Liver (tissue), 8 donors: ENCODE measurements at regions not wholly inside any gene's neighbourhood (a gene's known extent, or its start where the extent isn't known, plus 50 kb on each side); places are given as distances from the start of the nearest gene placed in this dataset.

Experiments
- DNase-seq: peaks from one replicate; pipeline ENCODE4 v3.0.0-alpha.2; 2017; ENCODE audit warnings: low spot score
- H3K27ac ChIP-seq, 2 donors: one replicate each; pipeline ENCODE4 v1.7.0; 2013; ENCODE audit warnings: inconsistent platforms in 2 of 2, low read length in 2 of 2, control low read depth in 1 of 2, low read depth in 1 of 2, mild to moderate bottlenecking in 1 of 2
- H3K27me3 ChIP-seq, 4 donors: one replicate each; pipeline versions ENCODE4 v1.6.1 to v1.7.0; 2013; ENCODE audit warnings: low read length in 3 of 4, inconsistent platforms in 1 of 4, mild to moderate bottlenecking in 1 of 4, moderate library complexity in 1 of 4; ENCODE audit not compliant: control insufficient read depth in 4 of 4, insufficient read depth in 4 of 4
- H3K36me3 ChIP-seq, 4 donors: one replicate each; pipeline versions ENCODE4 v1.6.1 to v1.7.0; 2013; ENCODE audit warnings: low read length in 3 of 4, mild to moderate bottlenecking in 3 of 4, low read depth in 1 of 4, moderate library complexity in 1 of 4; ENCODE audit not compliant: control insufficient read depth in 4 of 4, insufficient read depth in 3 of 4
- H3K4me1 ChIP-seq, 4 donors: one replicate each; pipeline versions ENCODE4 v1.6.1 to v1.7.0; 2013; ENCODE audit warnings: low read length in 3 of 4, mild to moderate bottlenecking in 3 of 4, moderate library complexity in 1 of 4; ENCODE audit not compliant: control insufficient read depth in 4 of 4, insufficient read depth in 4 of 4
- H3K4me3 ChIP-seq, 3 donors: one replicate each; pipeline versions ENCODE4 v1.6.1 to v1.7.0; 2013; ENCODE audit warnings: low read length in 3 of 3, control low read depth in 1 of 3, low read depth in 1 of 3, mild to moderate bottlenecking in 1 of 3
- H3K9ac ChIP-seq, 2 donors: one replicate each; pipeline ENCODE4 v1.7.0; 2013; ENCODE audit warnings: low read length in 2 of 2, mild to moderate bottlenecking in 2 of 2, moderate library complexity in 2 of 2, control low read depth in 1 of 2, low read depth in 1 of 2
- H3K9me3 ChIP-seq, 4 donors: one replicate each; pipeline versions ENCODE4 v1.6.1 to v1.7.0; 2013; ENCODE audit warnings: low read length in 3 of 4; ENCODE audit not compliant: control insufficient read depth in 4 of 4
- EGR1 ChIP-seq, 2 donors: IDR thresholded peaks; 2 replicates each; pipeline ENCODE4 v1.6.1; 2016 to 2018; ENCODE audit warnings: antibody characterized with exemption in 2 of 2, low read depth in 2 of 2
- FOXA1 ChIP-seq: IDR thresholded peaks from 2 replicates; pipeline ENCODE4 v1.6.1; 2016; ENCODE audit warnings: antibody characterized with exemption
- FOXA2 ChIP-seq: IDR thresholded peaks from 2 replicates; pipeline ENCODE4 v1.6.1; 2016; ENCODE audit warnings: antibody characterized with exemption
- GABPA ChIP-seq, 2 donors: IDR thresholded peaks in 1 of 2; conservative IDR thresholded peaks in 1 of 2; 2 replicates each; pipeline ENCODE4 v1.6.1; 2016; ENCODE audit warnings: antibody characterized with exemption in 2 of 2, mild to moderate bottlenecking in 1 of 2, moderate library complexity in 1 of 2
- HNF4A ChIP-seq, 2 donors: conservative IDR thresholded peaks; 2 replicates each; pipeline ENCODE4 v1.6.1; 2016; ENCODE audit warnings: antibody characterized with exemption in 2 of 2, mild to moderate bottlenecking in 2 of 2
- HNF4G ChIP-seq: IDR thresholded peaks from 2 replicates; pipeline ENCODE4 v1.6.1; 2016; ENCODE audit warnings: antibody characterized with exemption
- JUND ChIP-seq, 2 donors: IDR thresholded peaks; 2 replicates each; pipeline ENCODE4 v1.6.1; 2016; ENCODE audit warnings: antibody characterized with exemption in 2 of 2
- NR2F2 ChIP-seq: IDR thresholded peaks from 2 replicates; pipeline ENCODE4 v1.6.1; 2016; ENCODE audit warnings: antibody characterized with exemption
- RAD21 ChIP-seq, 2 donors: IDR thresholded peaks; 2 replicates each; pipeline ENCODE4 v1.6.1; 2016; ENCODE audit warnings: antibody characterized with exemption in 2 of 2, mild to moderate bottlenecking in 2 of 2
- RXRA ChIP-seq, 2 donors: IDR thresholded peaks; 2 replicates each; pipeline ENCODE4 v1.6.1; 2017 to 2018; ENCODE audit warnings: antibody characterized with exemption in 2 of 2, mild to moderate bottlenecking in 1 of 2
- SP1 ChIP-seq: IDR thresholded peaks from 2 replicates; pipeline ENCODE4 v1.6.1; 2018; ENCODE audit warnings: antibody characterized with exemption, mild to moderate bottlenecking
- TAF1 ChIP-seq: conservative IDR thresholded peaks from 2 replicates; pipeline ENCODE4 v1.6.1; 2016; ENCODE audit warnings: antibody characterized with exemption, mild to moderate bottlenecking
- YY1 ChIP-seq: IDR thresholded peaks from 2 replicates; pipeline ENCODE4 v1.6.1; 2016; ENCODE audit warnings: antibody characterized with exemption, mild to moderate bottlenecking
- WGBS: extraction: QIAGEN DNeasy Blood & Tissue Kit; methylation state at CpG from one replicate; pipeline ENCODE4 v1.1.7; 2013; 5-methylcytosine and 5-hydroxymethylcytosine counted together
- TF ChIP-seq, protein P1 (sequence below): IDR thresholded peaks from 2 replicates; pipeline ENCODE4 v1.6.1; 2016; ENCODE audit warnings: antibody characterized with exemption
- TF ChIP-seq, protein P2 (sequence below): fragments of 150-350 bp; IDR thresholded peaks from 2 replicates; pipeline ENCODE4 v1.5.1; 2017; ENCODE audit warnings: improper control_type of control experiment, low read depth, low read length; ENCODE audit not compliant: missing input control
- TF ChIP-seq, protein P3 (sequence below): IDR thresholded peaks from 2 replicates; pipeline ENCODE4 v1.6.1; 2016; ENCODE audit warnings: antibody characterized with exemption
- TF ChIP-seq, protein P4 (sequence below): IDR thresholded peaks from 2 replicates; pipeline ENCODE4 v1.6.1; 2016; ENCODE audit warnings: antibody characterized with exemption
- TF ChIP-seq, protein P5 (sequence below): IDR thresholded peaks from 2 replicates; pipeline ENCODE4 v1.6.1; 2016; ENCODE audit warnings: antibody characterized with exemption, mild to moderate bottlenecking
- donor health status: healthy.
- donor health status: healthy.
- donor health status: healthy.
- donor health status: healthy.
- donor health status: healthy.

DNA sequence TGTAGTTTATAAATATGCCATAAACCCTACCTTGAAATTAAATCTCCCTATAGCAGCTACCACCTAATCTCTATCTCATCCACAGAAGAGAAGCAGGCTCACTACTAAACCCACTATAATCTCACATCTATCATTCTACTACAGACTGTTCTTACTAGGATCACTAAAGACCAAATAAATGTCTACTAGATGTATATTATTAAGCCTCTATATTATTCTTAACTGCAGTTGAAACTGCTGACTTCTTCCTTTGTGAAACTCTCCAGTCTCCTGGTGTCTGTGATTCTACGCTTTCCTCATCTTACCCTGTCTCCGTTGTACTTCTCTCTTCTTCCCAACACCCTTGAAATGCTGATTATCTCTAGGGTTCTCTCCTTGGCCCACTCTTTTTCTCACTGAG lies 1154.0 kb downstream of the IGSF11 start:
- H3K9ac ChIP-seq = no peak overlapping the region
- DNase-seq = no peak
- H3K4me1 ChIP-seq = no peaks in the 10 kb centered on the region
- no peak overlapping the region for H3K4me3 ChIP-seq
- H3K27ac ChIP-seq = no peak overlapping the region
- TF ChIP-seq TAF1 (no peak), EGR1 (IDR thresholded peaks at IDR 0.05; ENCODE audit: low read depth in 2 of 2) (no peak), SP1 (no peak), HNF4A (conservative IDR thresholded peaks at IDR 0.05) (no peak), FOXA1 (no peak), JUND (IDR thresholded peaks at IDR 0.05) (no peak), RAD21 (IDR thresholded peaks at IDR 0.05) (no peak), HNF4G (no peak), FOXA2 (no peak), RXRA (IDR thresholded peaks at IDR 0.05) (no peak), NR2F2 (no peak), GABPA (IDR thresholded peaks at IDR 0.05 in 1 of 2, conservative IDR thresholded peaks at IDR 0.05 in 1 of 2) (no peak), YY1 (no peak)
- TF ChIP-seq, protein P1, sequence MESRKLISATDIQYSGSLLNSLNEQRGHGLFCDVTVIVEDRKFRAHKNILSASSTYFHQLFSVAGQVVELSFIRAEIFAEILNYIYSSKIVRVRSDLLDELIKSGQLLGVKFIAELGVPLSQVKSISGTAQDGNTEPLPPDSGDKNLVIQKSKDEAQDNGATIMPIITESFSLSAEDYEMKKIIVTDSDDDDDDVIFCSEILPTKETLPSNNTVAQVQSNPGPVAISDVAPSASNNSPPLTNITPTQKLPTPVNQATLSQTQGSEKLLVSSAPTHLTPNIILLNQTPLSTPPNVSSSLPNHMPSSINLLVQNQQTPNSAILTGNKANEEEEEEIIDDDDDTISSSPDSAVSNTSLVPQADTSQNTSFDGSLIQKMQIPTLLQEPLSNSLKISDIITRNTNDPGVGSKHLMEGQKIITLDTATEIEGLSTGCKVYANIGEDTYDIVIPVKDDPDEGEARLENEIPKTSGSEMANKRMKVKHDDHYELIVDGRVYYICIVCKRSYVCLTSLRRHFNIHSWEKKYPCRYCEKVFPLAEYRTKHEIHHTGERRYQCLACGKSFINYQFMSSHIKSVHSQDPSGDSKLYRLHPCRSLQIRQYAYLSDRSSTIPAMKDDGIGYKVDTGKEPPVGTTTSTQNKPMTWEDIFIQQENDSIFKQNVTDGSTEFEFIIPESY = no peak
- TF ChIP-seq, protein P2, sequence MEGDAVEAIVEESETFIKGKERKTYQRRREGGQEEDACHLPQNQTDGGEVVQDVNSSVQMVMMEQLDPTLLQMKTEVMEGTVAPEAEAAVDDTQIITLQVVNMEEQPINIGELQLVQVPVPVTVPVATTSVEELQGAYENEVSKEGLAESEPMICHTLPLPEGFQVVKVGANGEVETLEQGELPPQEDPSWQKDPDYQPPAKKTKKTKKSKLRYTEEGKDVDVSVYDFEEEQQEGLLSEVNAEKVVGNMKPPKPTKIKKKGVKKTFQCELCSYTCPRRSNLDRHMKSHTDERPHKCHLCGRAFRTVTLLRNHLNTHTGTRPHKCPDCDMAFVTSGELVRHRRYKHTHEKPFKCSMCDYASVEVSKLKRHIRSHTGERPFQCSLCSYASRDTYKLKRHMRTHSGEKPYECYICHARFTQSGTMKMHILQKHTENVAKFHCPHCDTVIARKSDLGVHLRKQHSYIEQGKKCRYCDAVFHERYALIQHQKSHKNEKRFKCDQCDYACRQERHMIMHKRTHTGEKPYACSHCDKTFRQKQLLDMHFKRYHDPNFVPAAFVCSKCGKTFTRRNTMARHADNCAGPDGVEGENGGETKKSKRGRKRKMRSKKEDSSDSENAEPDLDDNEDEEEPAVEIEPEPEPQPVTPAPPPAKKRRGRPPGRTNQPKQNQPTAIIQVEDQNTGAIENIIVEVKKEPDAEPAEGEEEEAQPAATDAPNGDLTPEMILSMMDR = no peak
- TF ChIP-seq, protein P3, sequence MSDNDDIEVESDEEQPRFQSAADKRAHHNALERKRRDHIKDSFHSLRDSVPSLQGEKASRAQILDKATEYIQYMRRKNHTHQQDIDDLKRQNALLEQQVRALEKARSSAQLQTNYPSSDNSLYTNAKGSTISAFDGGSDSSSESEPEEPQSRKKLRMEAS = no peak
- TF ChIP-seq, protein P4, sequence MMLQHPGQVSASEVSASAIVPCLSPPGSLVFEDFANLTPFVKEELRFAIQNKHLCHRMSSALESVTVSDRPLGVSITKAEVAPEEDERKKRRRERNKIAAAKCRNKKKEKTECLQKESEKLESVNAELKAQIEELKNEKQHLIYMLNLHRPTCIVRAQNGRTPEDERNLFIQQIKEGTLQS = no peak
- TF ChIP-seq, protein P5, sequence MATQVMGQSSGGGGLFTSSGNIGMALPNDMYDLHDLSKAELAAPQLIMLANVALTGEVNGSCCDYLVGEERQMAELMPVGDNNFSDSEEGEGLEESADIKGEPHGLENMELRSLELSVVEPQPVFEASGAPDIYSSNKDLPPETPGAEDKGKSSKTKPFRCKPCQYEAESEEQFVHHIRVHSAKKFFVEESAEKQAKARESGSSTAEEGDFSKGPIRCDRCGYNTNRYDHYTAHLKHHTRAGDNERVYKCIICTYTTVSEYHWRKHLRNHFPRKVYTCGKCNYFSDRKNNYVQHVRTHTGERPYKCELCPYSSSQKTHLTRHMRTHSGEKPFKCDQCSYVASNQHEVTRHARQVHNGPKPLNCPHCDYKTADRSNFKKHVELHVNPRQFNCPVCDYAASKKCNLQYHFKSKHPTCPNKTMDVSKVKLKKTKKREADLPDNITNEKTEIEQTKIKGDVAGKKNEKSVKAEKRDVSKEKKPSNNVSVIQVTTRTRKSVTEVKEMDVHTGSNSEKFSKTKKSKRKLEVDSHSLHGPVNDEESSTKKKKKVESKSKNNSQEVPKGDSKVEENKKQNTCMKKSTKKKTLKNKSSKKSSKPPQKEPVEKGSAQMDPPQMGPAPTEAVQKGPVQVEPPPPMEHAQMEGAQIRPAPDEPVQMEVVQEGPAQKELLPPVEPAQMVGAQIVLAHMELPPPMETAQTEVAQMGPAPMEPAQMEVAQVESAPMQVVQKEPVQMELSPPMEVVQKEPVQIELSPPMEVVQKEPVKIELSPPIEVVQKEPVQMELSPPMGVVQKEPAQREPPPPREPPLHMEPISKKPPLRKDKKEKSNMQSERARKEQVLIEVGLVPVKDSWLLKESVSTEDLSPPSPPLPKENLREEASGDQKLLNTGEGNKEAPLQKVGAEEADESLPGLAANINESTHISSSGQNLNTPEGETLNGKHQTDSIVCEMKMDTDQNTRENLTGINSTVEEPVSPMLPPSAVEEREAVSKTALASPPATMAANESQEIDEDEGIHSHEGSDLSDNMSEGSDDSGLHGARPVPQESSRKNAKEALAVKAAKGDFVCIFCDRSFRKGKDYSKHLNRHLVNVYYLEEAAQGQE = no peak
- 80% methylated on average over 2 of the region's 2 CpGs for WGBS
- peaks cover 0 to 4% (median 0%) of the 10 kb centered on the region in 4 donors for H3K27me3 ChIP-seq
- H3K36me3 ChIP-seq = no peaks in the 10 kb centered on the region
- no peaks in the 10 kb centered on the region for H3K9me3 ChIP-seq
